ENCODE measurements at regions not wholly inside any gene's neighbourhood (a gene's known extent, or its start where the extent isn't known, plus 50 kb on each side); places are given as distances from the start of the nearest gene placed in this dataset.

GRCh38 chr2:12162269-12163247, 416.1 kb downstream of the LPIN1 start:
- H3K4me3 Mint-ChIP-seq (ENCODE audit: unreplicated experiment): no peak overlapping the region
- peaks cover 4% of the 10 kb centered on the region for H3K9me3 Mint-ChIP-seq (ENCODE audit: unreplicated experiment)
- no peak for DNase-seq
- H3K27ac Mint-ChIP-seq (ENCODE audit: unreplicated experiment): no peak overlapping the region
- H3K27me3 Mint-ChIP-seq (ENCODE audit: unreplicated experiment): peaks cover 2% of the 10 kb centered on the region
- TF ChIP-seq CTCF (IDR thresholded peaks at IDR 0.05; ENCODE audit: partially characterized antibody, unreplicated experiment): no peak
- no peaks in the 10 kb centered on the region for H3K36me3 Mint-ChIP-seq (ENCODE audit: unreplicated experiment)
- peaks cover under 1% of the 10 kb centered on the region for H3K4me1 Mint-ChIP-seq (ENCODE audit: low read depth, unreplicated experiment)

DNA sequence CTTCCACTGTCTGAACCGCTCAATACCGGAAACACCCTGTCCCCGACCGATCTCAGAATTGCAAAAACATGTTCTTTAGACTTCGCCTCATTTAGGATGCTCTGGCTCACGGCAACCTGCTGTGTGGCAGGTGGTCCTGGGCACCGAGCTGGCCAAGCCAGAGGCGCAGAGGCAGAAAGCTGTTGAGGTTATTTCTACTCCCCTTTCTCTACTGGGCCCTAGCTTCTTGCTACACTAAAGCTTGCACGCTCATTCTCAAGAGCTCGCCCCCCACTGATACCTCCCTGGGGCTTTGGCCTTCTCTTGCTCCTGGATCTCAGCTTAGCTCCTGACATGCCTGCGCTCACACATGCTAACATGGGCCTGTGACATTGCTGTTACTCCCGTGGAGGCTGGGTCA, 417.4 kb downstream of the LPIN1 start:
- H3K9me3 Mint-ChIP-seq (ENCODE audit: unreplicated experiment): peaks cover 3% of the 10 kb centered on the region
- no peak for TF ChIP-seq CTCF (IDR thresholded peaks at IDR 0.05; ENCODE audit: partially characterized antibody, unreplicated experiment)
- H3K27ac Mint-ChIP-seq (ENCODE audit: unreplicated experiment): no peak overlapping the region
- no peak for DNase-seq
- H3K36me3 Mint-ChIP-seq (ENCODE audit: unreplicated experiment): no peaks in the 10 kb centered on the region
- H3K27me3 Mint-ChIP-seq (ENCODE audit: unreplicated experiment): peaks cover 2% of the 10 kb centered on the region
- H3K4me1 Mint-ChIP-seq (ENCODE audit: low read depth, unreplicated experiment): peaks cover 4% of the 10 kb centered on the region
- no peak overlapping the region for H3K4me3 Mint-ChIP-seq (ENCODE audit: unreplicated experiment)

DNA sequence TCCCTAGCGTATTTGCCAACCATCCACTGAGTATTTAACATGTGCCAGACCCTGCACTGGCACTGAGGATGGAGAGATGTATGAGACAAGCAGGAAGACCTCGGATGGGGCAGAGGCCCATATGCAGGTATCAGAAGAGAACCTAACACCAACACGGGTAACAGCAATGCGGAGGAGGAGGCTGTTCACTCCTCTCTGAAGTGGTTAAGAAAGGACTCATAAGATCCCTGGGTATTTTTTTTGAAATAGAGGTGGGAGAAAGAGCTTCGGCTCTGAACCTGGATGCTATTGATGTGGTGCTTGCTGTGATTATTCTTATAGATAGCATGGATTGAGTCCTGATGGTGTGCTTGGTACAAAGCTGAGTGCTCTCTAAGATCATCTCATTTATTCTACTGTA, 418.3 kb downstream of the LPIN1 start:
- Mint-ChIP-seq H3K9me3 (ENCODE audit: unreplicated experiment) (peaks cover 3% of the 10 kb centered on the region), H3K4me3 (ENCODE audit: unreplicated experiment) (no peak overlapping the region), H3K4me1 (ENCODE audit: low read depth, unreplicated experiment) (peaks cover 4% of the 10 kb centered on the region), H3K36me3 (ENCODE audit: unreplicated experiment) (no peaks in the 10 kb centered on the region), H3K27ac (ENCODE audit: unreplicated experiment) (no peak overlapping the region), H3K27me3 (ENCODE audit: unreplicated experiment) (peaks cover 2% of the 10 kb centered on the region)
- no peak for TF ChIP-seq CTCF (IDR thresholded peaks at IDR 0.05; ENCODE audit: partially characterized antibody, unreplicated experiment)
- no peak for DNase-seq

DNA sequence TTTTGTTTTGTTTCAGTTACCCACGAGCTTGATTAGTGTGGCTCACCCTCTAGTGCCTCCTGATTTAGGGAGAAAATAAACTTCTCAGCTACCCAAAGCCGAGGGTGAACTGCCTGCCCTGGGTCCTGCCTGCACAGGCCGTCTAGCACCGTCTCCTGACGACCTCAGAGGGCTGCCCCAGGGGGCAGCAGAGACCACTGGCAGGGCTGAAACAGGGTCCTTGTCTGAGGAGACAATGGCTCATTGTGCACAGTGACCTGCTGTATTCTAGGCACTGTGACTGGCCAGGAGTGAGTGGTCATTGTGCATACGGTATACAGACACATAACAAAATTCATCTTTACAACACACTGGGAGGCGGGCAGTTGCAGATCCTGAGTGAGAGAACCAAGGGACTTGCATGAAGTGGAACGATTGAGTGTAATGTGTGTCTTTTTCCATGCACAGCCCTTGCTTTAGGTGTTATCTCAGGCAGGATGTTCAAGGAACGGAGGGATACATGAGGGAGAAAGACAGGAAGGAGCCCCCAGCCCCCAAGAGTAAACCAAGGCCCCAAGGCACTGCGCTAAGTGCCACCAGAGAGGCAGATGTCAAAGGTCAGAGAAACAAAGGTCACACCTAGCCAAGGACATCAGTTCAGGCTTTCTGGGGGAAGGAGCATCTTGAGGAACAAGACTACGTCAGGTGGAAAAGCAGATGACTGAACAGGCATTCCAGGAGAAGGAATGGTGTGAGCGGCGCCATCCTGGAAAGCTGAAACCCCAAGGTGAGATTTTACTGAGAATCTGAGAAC, 421.3 kb downstream of the LPIN1 start:
- TF ChIP-seq CTCF (IDR thresholded peaks at IDR 0.05; ENCODE audit: partially characterized antibody, unreplicated experiment): no peak
- DNase-seq: peak; percentile 37
- no peaks in the 10 kb centered on the region for H3K27me3 Mint-ChIP-seq (ENCODE audit: unreplicated experiment)
- H3K4me3 Mint-ChIP-seq (ENCODE audit: unreplicated experiment): no peak overlapping the region
- no peaks in the 10 kb centered on the region for H3K36me3 Mint-ChIP-seq (ENCODE audit: unreplicated experiment)
- no peak overlapping the region for H3K27ac Mint-ChIP-seq (ENCODE audit: unreplicated experiment)
- no peaks in the 10 kb centered on the region for H3K9me3 Mint-ChIP-seq (ENCODE audit: unreplicated experiment)
- peaks cover 4% of the 10 kb centered on the region for H3K4me1 Mint-ChIP-seq (ENCODE audit: low read depth, unreplicated experiment)
